Lower leg skin (tissue), 3 donors: ENCODE measurements at regions not wholly inside any gene's neighbourhood (a gene's known extent, or its start where the extent isn't known, plus 50 kb on each side); places are given as distances from the start of the nearest gene placed in this dataset.

Experiments
- POLR2A ChIP-seq, 2 donors: fragments of 450-650 bp; IDR thresholded peaks; one replicate each; pipeline ENCODE4 v1.6.1; 2016 to 2017; ENCODE audit warnings: antibody characterized with exemption in 2 of 2, mild to moderate bottlenecking in 1 of 2, moderate library complexity in 1 of 2
- TF ChIP-seq, protein P1 (sequence below), 3 donors: fragments of 450-650 bp; IDR thresholded peaks; one replicate each; pipeline ENCODE4 v1.5.1; 2016; ENCODE audit warnings: antibody characterized with exemption in 3 of 3, mild to moderate bottlenecking in 3 of 3, moderate library complexity in 2 of 3

DNA sequence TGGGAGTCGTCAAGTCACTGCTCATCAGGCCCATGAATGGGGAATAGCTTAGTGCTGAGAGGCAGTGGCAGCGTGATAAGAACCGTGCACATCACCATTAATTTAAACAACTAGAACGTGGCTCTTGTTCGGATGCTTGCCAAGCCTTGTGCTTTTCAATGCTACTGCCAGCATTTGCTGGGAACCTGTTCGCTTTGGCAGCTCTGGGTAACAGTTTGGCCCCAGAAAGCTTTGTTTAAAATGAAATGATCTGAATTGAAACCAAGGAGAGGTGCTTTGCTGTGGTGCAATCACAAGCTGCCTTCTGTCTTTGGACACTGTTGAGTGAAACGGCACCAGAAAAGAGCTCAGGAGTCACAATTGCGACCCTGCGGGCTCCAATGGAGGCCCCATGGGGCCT, 53.5 kb upstream of the OLFM4 start:
- TF ChIP-seq, protein P1, sequence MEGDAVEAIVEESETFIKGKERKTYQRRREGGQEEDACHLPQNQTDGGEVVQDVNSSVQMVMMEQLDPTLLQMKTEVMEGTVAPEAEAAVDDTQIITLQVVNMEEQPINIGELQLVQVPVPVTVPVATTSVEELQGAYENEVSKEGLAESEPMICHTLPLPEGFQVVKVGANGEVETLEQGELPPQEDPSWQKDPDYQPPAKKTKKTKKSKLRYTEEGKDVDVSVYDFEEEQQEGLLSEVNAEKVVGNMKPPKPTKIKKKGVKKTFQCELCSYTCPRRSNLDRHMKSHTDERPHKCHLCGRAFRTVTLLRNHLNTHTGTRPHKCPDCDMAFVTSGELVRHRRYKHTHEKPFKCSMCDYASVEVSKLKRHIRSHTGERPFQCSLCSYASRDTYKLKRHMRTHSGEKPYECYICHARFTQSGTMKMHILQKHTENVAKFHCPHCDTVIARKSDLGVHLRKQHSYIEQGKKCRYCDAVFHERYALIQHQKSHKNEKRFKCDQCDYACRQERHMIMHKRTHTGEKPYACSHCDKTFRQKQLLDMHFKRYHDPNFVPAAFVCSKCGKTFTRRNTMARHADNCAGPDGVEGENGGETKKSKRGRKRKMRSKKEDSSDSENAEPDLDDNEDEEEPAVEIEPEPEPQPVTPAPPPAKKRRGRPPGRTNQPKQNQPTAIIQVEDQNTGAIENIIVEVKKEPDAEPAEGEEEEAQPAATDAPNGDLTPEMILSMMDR (IDR thresholded peaks at IDR 0.05): no peak
- TF ChIP-seq POLR2A (IDR thresholded peaks at IDR 0.05): no peak
